DLD1 (cell line): ENCODE measurements at regions not wholly inside any gene's neighbourhood (a gene's known extent, or its start where the extent isn't known, plus 50 kb on each side); places are given as distances from the start of the nearest gene placed in this dataset.

ENCODE experiments used
- in situ Hi-C: cut with HindIII; loops from 2 replicates; pipeline ENCODE4 v1.10.0; 2017; ENCODE audit warnings: low sequenced_read_pairs

DNA sequence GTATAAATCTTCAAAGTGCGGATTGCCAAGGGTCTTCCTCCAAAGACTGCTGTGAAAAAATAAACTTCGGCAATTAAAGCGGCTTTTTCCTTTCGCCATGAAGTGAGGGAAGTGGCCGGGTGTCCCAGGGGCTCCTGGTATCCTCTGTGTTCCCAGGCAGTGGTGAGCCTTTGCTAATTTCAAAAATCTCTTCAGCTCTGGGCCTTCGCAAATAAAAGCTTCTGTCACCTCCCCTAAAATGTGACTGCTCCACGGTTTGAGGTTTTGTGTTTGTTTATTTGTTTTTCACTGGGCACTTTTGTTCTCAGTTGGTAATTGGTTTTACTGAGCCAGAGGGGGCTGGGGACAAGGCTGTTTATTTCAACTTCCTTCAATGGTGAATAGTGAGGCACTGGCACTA, 270.1 kb upstream of the POU3F3 start:
- in situ Hi-C loops: no loop called here

GRCh38 chr2:104584393-104584792, 269.5 kb upstream of the POU3F3 start:
- in situ Hi-C loops: no loop called here

DNA sequence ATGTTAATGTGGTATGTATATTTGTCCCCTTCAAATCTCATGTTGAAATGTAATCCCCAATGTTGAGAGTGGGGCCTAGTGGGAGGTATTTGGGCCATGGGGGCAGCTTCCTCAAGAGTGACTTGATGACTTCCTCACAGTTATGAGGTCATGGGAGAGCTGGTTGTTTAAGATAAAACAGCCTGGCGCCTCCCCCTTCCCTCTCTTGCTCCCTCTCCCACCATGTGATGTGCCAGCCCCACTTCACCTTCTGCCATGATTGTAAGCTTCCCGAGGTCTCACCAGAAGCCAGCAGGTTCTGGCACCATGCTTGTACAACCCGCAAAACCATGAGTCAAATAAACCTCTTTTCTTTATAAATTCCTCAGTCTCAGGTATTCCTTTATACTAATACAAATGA, 258.3 kb upstream of the POU3F3 start:
- in situ Hi-C loops: no loop called here

DNA sequence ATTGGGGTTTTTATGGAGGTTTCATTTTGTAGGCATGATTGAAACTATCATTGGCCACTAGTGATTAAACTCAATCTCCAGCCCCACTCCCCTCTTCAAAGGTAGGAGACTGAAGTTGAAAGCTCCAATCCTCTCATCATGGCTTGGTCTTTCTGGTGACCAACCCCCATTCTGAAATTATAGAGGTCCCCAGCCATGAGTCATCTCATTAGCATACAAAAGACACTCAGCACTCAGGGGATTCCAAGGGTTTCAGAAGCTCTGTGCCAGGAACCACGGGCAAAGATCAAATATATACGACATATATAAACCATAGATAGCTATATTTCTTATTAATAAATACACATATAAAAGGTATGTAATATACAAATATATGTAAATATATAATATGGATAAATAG, 256.0 kb upstream of the POU3F3 start:
- in situ Hi-C loops: no loop called here

GRCh38 chr2:104598636-104599035, 255.3 kb upstream of the POU3F3 start:
- in situ Hi-C loops: no loop called here

- in situ Hi-C loops: no loop called here
These were observed 254.0 kb upstream of the POU3F3 start for GRCh38 chr2:104599787-104600510.

- in situ Hi-C loops: no loop called here
These were observed 247.9 kb upstream of the POU3F3 start for GRCh38 chr2:104606056-104606455.

- in situ Hi-C loops: no loop called here
These were observed 237.1 kb upstream of the POU3F3 start for GRCh38 chr2:104616856-104617255.

GRCh38 chr2:104620801-104621200, 233.1 kb upstream of the POU3F3 start:
- in situ Hi-C loops: no loop called here

DNA sequence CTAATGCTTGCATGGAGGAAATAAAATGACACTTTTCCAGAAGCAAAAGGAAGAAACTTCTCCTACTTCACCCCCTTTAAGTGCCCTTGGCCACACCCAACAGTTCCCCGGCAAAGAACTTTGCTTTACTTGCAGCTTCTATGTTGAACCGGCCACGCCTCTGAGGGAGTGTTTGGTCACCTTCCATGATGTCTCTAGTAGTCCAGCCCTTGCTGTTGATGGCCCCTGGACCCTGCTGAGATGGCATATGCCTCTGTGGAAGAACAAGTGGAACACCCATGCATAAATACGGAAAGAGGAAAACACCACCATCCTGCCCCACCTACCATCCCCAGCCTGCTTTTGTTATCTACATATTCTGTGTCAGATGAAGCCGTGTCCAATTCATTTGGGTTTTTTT, 218.3 kb upstream of the POU3F3 start:
- in situ Hi-C loops: no loop called here

- in situ Hi-C loops: no loop called here
These were observed 215.6 kb upstream of the POU3F3 start for GRCh38 chr2:104638190-104638858.

- in situ Hi-C loops: no loop called here
These were observed 215.1 kb upstream of the POU3F3 start for GRCh38 chr2:104638859-104639202.

GRCh38 chr2:104641786-104642185, 212.1 kb upstream of the POU3F3 start:
- in situ Hi-C loops: no loop called here

DNA sequence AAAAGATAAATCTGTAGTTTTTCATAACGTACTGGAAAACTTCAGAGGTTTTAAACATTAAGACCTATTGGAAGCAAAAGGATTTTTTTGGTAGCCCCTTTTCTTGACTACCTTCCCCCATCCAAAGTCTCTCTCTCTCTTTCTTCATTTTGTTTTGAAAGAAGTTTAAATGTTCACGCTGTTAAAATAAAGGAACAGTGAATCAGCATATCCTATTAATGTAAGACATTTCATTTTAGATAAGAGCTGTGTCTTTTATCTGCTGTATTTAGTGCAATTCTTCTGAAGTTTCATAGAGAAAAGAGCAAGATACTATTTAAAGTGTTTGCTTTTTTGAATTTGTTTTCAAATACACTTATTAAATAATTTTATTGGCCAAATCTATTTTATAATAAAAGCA, 205.5 kb upstream of the POU3F3 start:
- in situ Hi-C loops: no loop called here

- in situ Hi-C loops: no loop called here
These were observed 204.0 kb upstream of the POU3F3 start for GRCh38 chr2:104649866-104650265.

GRCh38 chr2:104650405-104650996, 203.4 kb upstream of the POU3F3 start:
- in situ Hi-C loops: no loop called here

GRCh38 chr2:104654811-104655210, 199.1 kb upstream of the POU3F3 start:
- in situ Hi-C loops: no loop called here

GRCh38 chr2:104656571-104657163, 197.2 kb upstream of the POU3F3 start:
- in situ Hi-C loops: no loop called here

GRCh38 chr2:104658144-104658835, 195.6 kb upstream of the POU3F3 start:
- in situ Hi-C loops: no loop called here

- in situ Hi-C loops: no loop called here
These were observed 194.9 kb upstream of the POU3F3 start for GRCh38 chr2:104658904-104659591.

GRCh38 chr2:104660991-104661390, 192.9 kb upstream of the POU3F3 start:
- in situ Hi-C loops: no loop called here
